Mesendoderm (in vitro differentiated cells): ENCODE measurements at regions not wholly inside any gene's neighbourhood (a gene's known extent, or its start where the extent isn't known, plus 50 kb on each side); places are given as distances from the start of the nearest gene placed in this dataset.

ENCODE experiments used
- DNase-seq: peaks from one replicate; pipeline ENCODE4 v3.0.0; 2013
- H2AK5ac ChIP-seq: 2 replicates; pipeline ENCODE4 v1.6.1; 2013; ENCODE audit warnings: low read length, inconsistent platforms
- H2BK120ac ChIP-seq: 2 replicates; pipeline ENCODE4 v1.6.1; 2013; ENCODE audit warnings: low read depth, mild to moderate bottlenecking, low read length, moderate library complexity, mixed read lengths
- H2BK15ac ChIP-seq: replicated peaks from 2 replicates; pipeline ENCODE4 v1.6.1; 2013; ENCODE audit warnings: low read depth, mild to moderate bottlenecking, moderate library complexity
- H2BK5ac ChIP-seq: 2 replicates; pipeline ENCODE4 v1.6.1; 2013; ENCODE audit warnings: low read length, inconsistent platforms
- H3K18ac ChIP-seq: 2 replicates; pipeline ENCODE4 v1.6.1; 2013; ENCODE audit warnings: mild to moderate bottlenecking, low read length, mixed read lengths
- H3K23ac ChIP-seq: one replicate; pipeline ENCODE4 v1.6.1; 2013; ENCODE audit warnings: low read length
- H3K27ac ChIP-seq: 2 replicates; pipeline ENCODE4 v1.5.1; 2013; ENCODE audit warnings: low read depth, mild to moderate bottlenecking, inconsistent platforms, low read length, moderate library complexity
- H3K27me3 ChIP-seq: 2 replicates; pipeline ENCODE4 v1.6.1; 2013; ENCODE audit warnings: low read length, control low read depth, mild to moderate bottlenecking, inconsistent platforms; ENCODE audit not compliant: insufficient read depth, poor library complexity
- H3K36me3 ChIP-seq: 2 replicates; pipeline ENCODE4 v1.6.1; 2013; ENCODE audit warnings: low read length, inconsistent platforms; ENCODE audit not compliant: control insufficient read depth, insufficient read depth
- H3K4ac ChIP-seq: one replicate; pipeline ENCODE4 v1.6.1; 2013; ENCODE audit warnings: low read depth, mild to moderate bottlenecking, low read length, moderate library complexity
- H3K4me1 ChIP-seq: 2 replicates; pipeline ENCODE4 v1.6.1; 2013; ENCODE audit warnings: low read depth, low read length, inconsistent platforms; ENCODE audit not compliant: control insufficient read depth
- H3K4me2 ChIP-seq: 2 replicates; pipeline ENCODE4 v1.6.1; 2013; ENCODE audit warnings: low read length
- H3K4me3 ChIP-seq: 2 replicates; pipeline ENCODE4 v1.5.1; 2013; ENCODE audit warnings: mild to moderate bottlenecking, low read length
- H3K56ac ChIP-seq: one replicate; pipeline ENCODE4 v1.6.1; 2013; ENCODE audit warnings: low read length
- H3K79me1 ChIP-seq: 2 replicates; pipeline ENCODE4 v1.6.1; 2013; ENCODE audit warnings: low read length, inconsistent platforms
- H3K79me2 ChIP-seq: 2 replicates; pipeline ENCODE4 v1.6.1; 2013; ENCODE audit warnings: mild to moderate bottlenecking, low read length; ENCODE audit not compliant: control insufficient read depth, insufficient read depth
- H3K9ac ChIP-seq: 2 replicates; pipeline ENCODE4 v1.6.1; 2013; ENCODE audit warnings: low read length, inconsistent platforms
- H4K5ac ChIP-seq: one replicate; pipeline ENCODE4 v1.6.1; 2013; ENCODE audit warnings: low read length
- H4K8ac ChIP-seq: one replicate; pipeline ENCODE4 v1.6.1; 2013; ENCODE audit warnings: low read depth, mild to moderate bottlenecking, control low read depth, low read length, moderate library complexity
- WGBS: extraction: QIAGEN DNeasy Blood & Tissue Kit; methylation state at CpG from one replicate; pipeline ENCODE4 v1.1.7; 2013; ENCODE audit warnings: low lambda C conversion rate, missing lambda C conversion rate; ENCODE audit not compliant: insufficient coverage; ENCODE audit errors: extremely low coverage; 5-methylcytosine and 5-hydroxymethylcytosine counted together

- H2AK5ac ChIP-seq = no peak overlapping the region
- no peaks in the 10 kb centered on the region for H3K27me3 ChIP-seq
- no peak overlapping the region for H3K9ac ChIP-seq
- no peak overlapping the region for H3K23ac ChIP-seq
- no peaks in the 10 kb centered on the region for H3K36me3 ChIP-seq
- WGBS = no CpG with 5 or more reads among the region's 17 CpGs
- no peak overlapping the region for H3K56ac ChIP-seq
- peak; percentile 53 for DNase-seq
- H2BK5ac ChIP-seq = peak overlapping the region; percentile 93
- peak overlapping the region; percentile 14 for H3K27ac ChIP-seq
- H3K79me2 ChIP-seq = no peaks in the 10 kb centered on the region
- H3K4me3 ChIP-seq = no peak overlapping the region
- no peaks in the 10 kb centered on the region for H3K79me1 ChIP-seq
- no peak overlapping the region for H3K4ac ChIP-seq
- no peak overlapping the region for H2BK15ac ChIP-seq
- no peak overlapping the region for H4K5ac ChIP-seq
- no peak overlapping the region for H2BK120ac ChIP-seq
- H3K4me1 ChIP-seq = peaks cover 14% of the 10 kb centered on the region
- no peak overlapping the region for H4K8ac ChIP-seq
- H3K18ac ChIP-seq = peak overlapping the region; percentile 0
- H3K4me2 ChIP-seq = no peak overlapping the region
These were observed 104.5 kb upstream of the CELF4 start for GRCh38 chr18:37669991-37670534.

- H2BK15ac ChIP-seq = no peak overlapping the region
- no peak overlapping the region for H2BK120ac ChIP-seq
- peak overlapping the region; percentile 76 for H3K56ac ChIP-seq
- H3K4me3 ChIP-seq = no peak overlapping the region
- H3K79me1 ChIP-seq = no peaks in the 10 kb centered on the region
- no peak overlapping the region for H3K4ac ChIP-seq
- H3K27ac ChIP-seq = peak overlapping the region; percentile 14
- peak overlapping the region; percentile 0 for H3K18ac ChIP-seq
- no peaks in the 10 kb centered on the region for H3K27me3 ChIP-seq
- H3K23ac ChIP-seq = no peak overlapping the region
- peak overlapping the region; percentile 93 for H2BK5ac ChIP-seq
- peak overlapping the region; percentile 13 for H2AK5ac ChIP-seq
- peak overlapping the region; percentile 16 for H3K9ac ChIP-seq
- no CpG with 5 or more reads among the region's 15 CpGs for WGBS
- H4K5ac ChIP-seq = no peak overlapping the region
- DNase-seq = peak; percentile 97
- H3K79me2 ChIP-seq = no peaks in the 10 kb centered on the region
- no peaks in the 10 kb centered on the region for H3K36me3 ChIP-seq
- H3K4me2 ChIP-seq = no peak overlapping the region
- H3K4me1 ChIP-seq = peaks cover 14% of the 10 kb centered on the region
- H4K8ac ChIP-seq = no peak overlapping the region
These were observed 103.6 kb upstream of the CELF4 start for GRCh38 chr18:37668971-37669747.

GRCh38 chr18:37667836-37668235 lies 102.2 kb upstream of the CELF4 start:
- no peak overlapping the region for H2BK120ac ChIP-seq
- H3K56ac ChIP-seq = no peak overlapping the region
- H3K27me3 ChIP-seq = no peaks in the 10 kb centered on the region
- H3K4me1 ChIP-seq = peaks cover 14% of the 10 kb centered on the region
- no peak overlapping the region for H3K4me3 ChIP-seq
- H4K5ac ChIP-seq = no peak overlapping the region
- no peak overlapping the region for H2BK5ac ChIP-seq
- H3K23ac ChIP-seq = no peak overlapping the region
- no peaks in the 10 kb centered on the region for H3K79me2 ChIP-seq
- no peaks in the 10 kb centered on the region for H3K36me3 ChIP-seq
- H3K27ac ChIP-seq = no peak overlapping the region
- no peak overlapping the region for H2BK15ac ChIP-seq
- H3K9ac ChIP-seq = no peak overlapping the region
- no peak overlapping the region for H3K18ac ChIP-seq
- H3K4me2 ChIP-seq = no peak overlapping the region
- DNase-seq = no peak
- H3K79me1 ChIP-seq = no peaks in the 10 kb centered on the region
- WGBS = no CpG with 5 or more reads among the region's 1 CpG
- H2AK5ac ChIP-seq = no peak overlapping the region
- no peak overlapping the region for H3K4ac ChIP-seq
- H4K8ac ChIP-seq = no peak overlapping the region

DNA sequence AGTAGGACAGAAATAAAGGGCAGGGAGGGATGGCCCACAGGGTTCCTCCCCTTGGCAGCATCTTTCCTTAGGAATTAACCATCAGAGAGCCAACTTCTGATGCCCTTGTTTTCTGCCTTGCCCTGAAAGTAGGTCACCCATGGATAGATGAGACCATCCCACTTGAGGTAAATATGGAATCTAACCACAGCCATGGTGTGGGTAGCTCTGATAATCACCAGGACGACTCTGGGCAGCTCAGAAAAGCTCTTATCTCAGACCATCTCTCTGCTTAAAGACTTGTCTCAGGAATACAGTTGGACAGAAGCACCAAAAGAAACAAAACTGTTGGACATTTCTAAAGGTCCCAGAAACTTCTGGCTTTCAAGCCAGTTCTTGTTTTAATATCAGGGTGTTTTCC lies 101.4 kb upstream of the CELF4 start:
- DNase-seq = no peak
- H3K4me3 ChIP-seq = no peak overlapping the region
- H3K27me3 ChIP-seq = no peaks in the 10 kb centered on the region
- H3K23ac ChIP-seq = no peak overlapping the region
- no peak overlapping the region for H3K56ac ChIP-seq
- H3K9ac ChIP-seq = no peak overlapping the region
- H2BK120ac ChIP-seq = no peak overlapping the region
- no peak overlapping the region for H3K27ac ChIP-seq
- no peaks in the 10 kb centered on the region for H3K79me2 ChIP-seq
- H4K8ac ChIP-seq = no peak overlapping the region
- H3K4me2 ChIP-seq = no peak overlapping the region
- no peak overlapping the region for H3K18ac ChIP-seq
- no CpG with 5 or more reads among the region's 1 CpG for WGBS
- no peaks in the 10 kb centered on the region for H3K36me3 ChIP-seq
- no peak overlapping the region for H3K4ac ChIP-seq
- H2BK5ac ChIP-seq = no peak overlapping the region
- H4K5ac ChIP-seq = no peak overlapping the region
- no peaks in the 10 kb centered on the region for H3K79me1 ChIP-seq
- H3K4me1 ChIP-seq = peaks cover 14% of the 10 kb centered on the region
- H2BK15ac ChIP-seq = no peak overlapping the region
- H2AK5ac ChIP-seq = no peak overlapping the region

DNA sequence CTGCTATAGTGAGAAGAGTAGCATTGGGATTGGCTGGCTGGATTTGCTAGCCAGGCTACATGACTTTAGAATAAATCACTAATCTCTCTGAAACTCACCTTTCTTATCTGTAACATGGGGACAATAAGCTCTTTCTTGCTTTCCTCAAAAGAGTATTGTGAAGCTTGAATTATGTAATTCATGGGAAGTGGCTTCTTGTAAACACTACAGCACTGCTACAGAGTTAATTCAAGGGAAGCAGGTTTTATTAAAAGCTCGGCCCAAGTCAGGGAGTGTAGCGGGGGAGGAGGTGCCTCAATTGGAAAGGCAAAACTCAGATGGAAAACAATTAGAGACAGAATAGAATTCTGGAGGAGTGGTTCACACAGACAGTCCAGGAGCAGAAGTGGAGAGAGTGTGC lies 100.9 kb upstream of the CELF4 start:
- Histone ChIP-seq H2BK120ac (no peak overlapping the region), H3K4me2 (no peak overlapping the region), H3K79me2 (no peaks in the 10 kb centered on the region), H3K79me1 (no peaks in the 10 kb centered on the region), H3K27me3 (no peaks in the 10 kb centered on the region), H2BK5ac (no peak overlapping the region), H3K23ac (no peak overlapping the region), H3K4ac (no peak overlapping the region), H3K18ac (no peak overlapping the region), H3K4me1 (peaks cover 14% of the 10 kb centered on the region), H2AK5ac (no peak overlapping the region), H3K27ac (no peak overlapping the region), H3K56ac (no peak overlapping the region), H3K4me3 (no peak overlapping the region), H2BK15ac (no peak overlapping the region), H4K8ac (no peak overlapping the region), H4K5ac (no peak overlapping the region), H3K9ac (no peak overlapping the region), H3K36me3 (no peaks in the 10 kb centered on the region)
- no CpG with 5 or more reads among the region's 2 CpGs for WGBS
- DNase-seq = no peak
